ENCODE measurements at regions not wholly inside any gene's neighbourhood (a gene's known extent, or its start where the extent isn't known, plus 50 kb on each side); places are given as distances from the start of the nearest gene placed in this dataset.

GRCh38 chr2:71872466-71873051, 275.1 kb downstream of the CYP26B1 start:
- H3K27me3 ChIP-seq (ENCODE audit: control insufficient read depth in 1 of 2, insufficient read depth in 2 of 2, low read length in 2 of 2): peaks cover 6 to 16% of the 10 kb centered on the region in 2 experiments; a peak in 3 of 5 replicates
- DNase-seq (ENCODE audit: low spot score) (no peak), FAIRE-seq (no peak), ATAC-seq (no peak)
- in situ Hi-C loops (cut with HindIII; ENCODE audit: extremely low pct_ligation_motif_present, low pct_unique_long_range_greater_than_20kb) (no loop called here), intact Hi-C loops (cut with micrococcal nuclease; ENCODE audit: unreplicated experiment) (loop anchor here (5.0 kb wide), 1 partner anchor 280 kb away; no protein-coding TSS in a partner anchor)
- no peak overlapping the region for H2AFZ ChIP-seq (ENCODE audit: low read length)
- no TSS peak for BruUV-seq (replicated peaks)
- no peak overlapping the region for H3K9ac ChIP-seq (ENCODE audit: insufficient read depth, low read depth, low read length)
- TF ChIP-seq ZNF770 (CRISPR knock-in tag; IDR thresholded peaks at IDR 0.05) (no peak), NAIF1 (CRISPR knock-in tag; IDR thresholded peaks at IDR 0.05; ENCODE audit: borderline replicate concordance) (no peak), CSRNP1 (CRISPR knock-in tag; IDR thresholded peaks at IDR 0.05) (no peak), CREB3 (CRISPR knock-in tag; IDR thresholded peaks at IDR 0.05) (no peak), PAF1 (CRISPR knock-in tag; IDR thresholded peaks at IDR 0.05) (no peak), TEAD3 (CRISPR knock-in tag; optimal IDR thresholded peaks at IDR 0.05; ENCODE audit: borderline replicate concordance) (no peak), RNF2 (conservative IDR thresholded peaks at IDR 0.05; ENCODE audit: low read depth) (no peak)
- no peak overlapping the region for H3K4me3 ChIP-seq (replicated peaks in 1 of 3; ENCODE audit: insufficient read depth in 1 of 3, low read depth in 2 of 3, low read length in 3 of 3)
- WGBS (ENCODE audit: low lambda C conversion rate): 38% methylated on average over 11 of the region's 12 CpGs
- H3K36me3 ChIP-seq (replicated peaks in 1 of 2; ENCODE audit: control insufficient read depth in 1 of 2, insufficient read depth in 2 of 2, low read length in 2 of 2): no peaks in the 10 kb centered on the region
- no peaks in the 10 kb centered on the region for H3K9me3 ChIP-seq (ENCODE audit: low read length)
- ChIA-PET CTCF (ENCODE audit: low intra/inter-chr PET ratio, low total read pairs) (no interaction called here), POLR2A (no interaction called here)
- H3K27ac ChIP-seq (ENCODE audit: extremely low read length, insufficient read depth, low read length): no peak overlapping the region
- no peak overlapping the region for H3K4me2 ChIP-seq (ENCODE audit: low read depth, low read length)
- no peaks in the 10 kb centered on the region for H3K4me1 ChIP-seq (ENCODE audit: insufficient read depth, low read length)
- no peaks in the 10 kb centered on the region for H4K20me1 ChIP-seq (ENCODE audit: insufficient read depth, low read length)
- H3K79me2 ChIP-seq (ENCODE audit: insufficient read depth, low read length): no peaks in the 10 kb centered on the region

Measured in HepG2 (cell line).